AML-193 (cell line): ENCODE measurements at regions not wholly inside any gene's neighbourhood (a gene's known extent, or its start where the extent isn't known, plus 50 kb on each side); places are given as distances from the start of the nearest gene placed in this dataset.
"Not testable (repeated sequence)": the region's sequence is repeated elsewhere in the genome, so short reads cannot be mapped to it uniquely, and the experiment has no call there.

ENCODE experiments used
- DNase-seq, 2 experiments: peaks; one replicate each; lab custom pipeline; 2025; lab: John Stamatoyannopoulos, UW

DNA sequence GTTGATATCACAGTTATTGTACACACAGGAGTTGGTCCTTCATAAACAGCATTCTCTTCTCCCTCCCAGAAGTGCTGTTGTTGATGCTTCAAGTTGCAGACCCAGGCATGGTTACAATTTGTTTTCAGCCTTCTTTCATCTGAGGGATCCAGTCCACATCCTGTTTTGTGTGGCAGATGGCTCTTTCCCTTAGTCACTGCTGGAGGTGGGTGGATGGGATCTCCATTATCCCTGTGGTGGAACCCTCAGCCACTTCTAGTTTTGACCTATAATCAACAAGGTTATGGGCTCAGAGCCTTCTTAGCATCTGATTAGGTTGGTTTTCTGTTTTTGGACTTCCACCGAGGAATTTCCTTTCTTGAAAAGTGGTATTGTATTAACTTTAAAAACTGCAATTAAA lies 214.2 kb downstream of the SH2D4B start:
- no peak for DNase-seq

DNA sequence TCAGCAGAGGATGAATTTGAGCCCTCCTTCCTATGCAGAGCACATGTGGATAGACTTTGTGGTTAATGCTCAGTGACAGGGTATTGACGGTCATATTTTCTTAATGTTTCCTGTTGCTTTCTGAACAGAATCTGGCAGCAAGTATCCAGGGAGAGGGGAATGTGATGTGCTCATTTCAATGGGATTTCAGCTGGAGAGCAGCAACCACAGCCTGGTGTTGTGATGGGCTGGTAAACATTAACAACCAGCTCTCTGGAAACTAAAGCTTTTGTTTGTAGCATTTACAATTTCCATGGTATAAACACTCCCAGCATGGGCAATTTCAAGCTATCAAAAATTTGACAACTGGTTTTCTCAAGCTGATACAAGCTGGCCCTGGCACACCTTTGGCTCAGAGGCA lies 215.9 kb downstream of the SH2D4B start:
- no peak for DNase-seq

DNA sequence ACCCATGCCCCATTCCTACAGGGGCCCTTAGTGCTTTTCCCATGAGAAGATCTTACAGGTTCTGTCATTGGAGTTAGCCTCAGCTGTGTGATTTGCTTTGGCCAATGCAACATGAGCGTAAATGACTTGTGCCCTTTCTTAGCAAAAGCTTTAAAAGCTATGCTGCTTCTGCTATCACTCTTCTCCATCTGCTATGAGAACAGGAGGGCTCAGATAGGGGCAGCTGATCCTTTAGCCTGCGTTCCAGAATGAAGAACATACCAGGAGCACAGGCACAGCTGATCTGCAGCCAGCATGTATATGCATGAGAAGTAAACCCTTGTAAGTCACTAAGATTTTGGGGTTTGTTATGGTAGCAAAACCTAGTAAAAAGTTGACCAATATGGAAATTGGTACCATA lies 218.2 kb downstream of the SH2D4B start:
- DNase-seq, result no peak

- no peak for DNase-seq
These were observed 222.0 kb downstream of the SH2D4B start for GRCh38 chr10:80759693-80760092.

GRCh38 chr10:80760914-80761371 lies 223.2 kb downstream of the SH2D4B start:
- no peak for DNase-seq

GRCh38 chr10:80767963-80768362 lies 230.3 kb downstream of the SH2D4B start:
- no peak for DNase-seq

- no peak for DNase-seq
These were observed 232.0 kb downstream of the SH2D4B start for GRCh38 chr10:80769700-80770160.

- DNase-seq, result no peak
These were observed 232.5 kb downstream of the SH2D4B start for GRCh38 chr10:80770239-80770638.

DNA sequence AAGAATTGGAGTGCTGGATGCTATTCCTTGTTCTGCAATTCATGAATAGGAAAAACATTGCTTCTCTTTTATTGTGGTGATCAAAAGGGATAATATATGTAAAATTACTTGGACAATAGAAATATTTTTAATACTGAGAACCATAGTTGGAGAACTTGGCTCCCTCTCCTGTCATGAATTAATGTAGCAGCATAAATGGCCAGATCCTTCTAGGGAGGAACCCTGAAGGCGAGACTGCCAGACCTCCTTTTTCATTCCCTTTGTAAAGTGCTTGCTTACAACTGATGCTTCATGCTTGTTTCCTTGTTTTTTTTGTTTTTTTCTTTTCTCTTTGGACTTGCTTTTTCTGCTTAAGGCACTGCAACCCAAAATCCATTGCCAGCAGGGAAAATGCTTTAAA lies 233.6 kb downstream of the SH2D4B start:
- no peak for DNase-seq

- no peak for DNase-seq
These were observed 234.3 kb downstream of the SH2D4B start for GRCh38 chr10:80771902-80772555.

GRCh38 chr10:80772596-80772995 lies 234.9 kb downstream of the SH2D4B start:
- DNase-seq, result no peak

DNA sequence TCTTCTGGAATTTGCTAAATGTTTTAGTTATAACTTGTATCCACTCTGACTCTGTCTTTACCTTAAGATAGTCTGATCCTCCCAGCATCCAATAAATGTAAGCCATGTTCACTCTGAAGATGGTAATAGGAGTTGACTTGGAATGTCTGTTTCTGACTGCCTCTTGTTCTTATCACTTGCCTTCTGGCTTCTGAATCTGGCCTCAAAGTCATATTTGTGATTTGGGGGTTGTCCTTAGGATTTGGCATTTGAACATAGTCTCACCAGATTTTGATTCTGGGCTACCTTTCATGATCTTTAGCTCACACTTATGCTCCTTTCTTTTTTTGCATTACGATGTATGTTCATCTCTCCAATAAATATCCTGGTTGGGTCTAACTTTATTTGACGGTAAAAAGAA lies 247.0 kb downstream of the SH2D4B start:
- no peak for DNase-seq

DNA sequence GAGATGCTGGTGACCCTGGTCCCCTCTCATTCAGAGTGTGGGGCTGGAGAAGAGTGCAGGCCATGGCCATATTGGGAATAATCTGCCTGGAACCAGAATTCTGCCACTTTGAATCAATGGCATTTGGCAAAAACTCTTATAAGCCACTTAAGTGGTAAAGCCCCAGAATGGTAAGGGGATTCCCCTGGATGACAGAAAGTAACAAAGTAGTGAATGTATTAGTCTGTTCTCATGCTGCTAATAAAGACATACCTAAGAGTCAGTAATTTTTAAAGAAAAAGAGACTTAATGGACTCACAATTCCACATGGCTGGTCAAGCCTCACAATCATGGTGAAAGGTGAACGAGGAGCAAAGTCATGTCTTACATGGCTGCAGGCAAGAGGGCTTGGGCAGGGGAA lies 248.6 kb downstream of the SH2D4B start:
- no peak for DNase-seq

DNA sequence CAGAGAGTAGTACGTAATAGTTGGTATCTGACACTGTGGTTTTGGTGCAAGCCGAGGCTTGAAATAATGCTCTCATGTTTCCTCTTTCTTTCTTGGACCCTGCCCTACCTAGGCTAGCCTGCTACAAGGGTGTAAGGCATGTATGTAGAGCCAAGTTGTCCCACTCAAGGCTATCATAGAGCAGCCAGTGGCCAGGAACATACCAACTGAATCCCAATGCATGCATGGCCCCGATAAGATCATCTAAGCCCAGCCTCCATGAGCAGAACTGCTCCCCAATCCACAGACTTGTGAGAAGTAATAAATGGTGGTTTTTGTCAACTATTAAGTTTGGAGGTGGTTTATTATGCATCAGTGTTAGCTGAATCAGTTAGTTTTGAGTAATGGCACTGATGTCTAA lies 250.2 kb downstream of the SH2D4B start:
- no peak for DNase-seq

- DNase-seq, result no peak
These were observed 257.3 kb downstream of the SH2D4B start for GRCh38 chr10:80794994-80795393.

GRCh38 chr10:80805343-80806020 lies 267.8 kb downstream of the SH2D4B start:
- DNase-seq, result no peak

DNA sequence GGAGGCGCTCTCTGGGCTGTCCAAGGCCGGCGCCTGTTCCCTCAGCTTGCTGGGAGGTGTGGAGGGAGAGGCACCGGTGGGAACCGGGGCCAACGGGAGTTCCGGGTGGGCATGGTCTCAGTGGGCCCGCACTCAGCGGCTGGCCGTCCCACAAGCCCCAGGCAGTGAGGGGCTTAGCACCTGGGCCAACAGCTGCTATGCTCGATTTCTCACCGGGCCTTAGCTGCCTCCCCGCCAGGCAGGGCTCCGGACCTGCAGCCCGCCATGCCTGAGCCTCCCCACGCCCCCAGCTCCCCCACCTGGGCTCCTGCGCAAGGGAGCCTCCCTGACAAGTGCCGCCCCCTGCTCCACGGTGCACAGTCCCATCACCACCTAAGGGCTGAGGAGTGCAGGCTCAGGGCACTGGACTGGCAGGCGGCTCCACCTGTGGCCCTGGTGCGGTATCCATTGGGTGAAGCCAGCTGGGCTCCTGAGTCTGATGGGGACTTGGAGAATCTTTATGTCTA lies 276.5 kb downstream of the SH2D4B start:
- DNase-seq, result no peak

- DNase-seq, result no peak
These were observed 291.4 kb downstream of the SH2D4B start for GRCh38 chr10:80829151-80829550.

GRCh38 chr10:80829562-80829961 lies 291.9 kb downstream of the SH2D4B start:
- no peak for DNase-seq

- not testable (repeated sequence) for DNase-seq
These were observed 295.0 kb downstream of the SH2D4B start for GRCh38 chr10:80832693-80833092.

DNA sequence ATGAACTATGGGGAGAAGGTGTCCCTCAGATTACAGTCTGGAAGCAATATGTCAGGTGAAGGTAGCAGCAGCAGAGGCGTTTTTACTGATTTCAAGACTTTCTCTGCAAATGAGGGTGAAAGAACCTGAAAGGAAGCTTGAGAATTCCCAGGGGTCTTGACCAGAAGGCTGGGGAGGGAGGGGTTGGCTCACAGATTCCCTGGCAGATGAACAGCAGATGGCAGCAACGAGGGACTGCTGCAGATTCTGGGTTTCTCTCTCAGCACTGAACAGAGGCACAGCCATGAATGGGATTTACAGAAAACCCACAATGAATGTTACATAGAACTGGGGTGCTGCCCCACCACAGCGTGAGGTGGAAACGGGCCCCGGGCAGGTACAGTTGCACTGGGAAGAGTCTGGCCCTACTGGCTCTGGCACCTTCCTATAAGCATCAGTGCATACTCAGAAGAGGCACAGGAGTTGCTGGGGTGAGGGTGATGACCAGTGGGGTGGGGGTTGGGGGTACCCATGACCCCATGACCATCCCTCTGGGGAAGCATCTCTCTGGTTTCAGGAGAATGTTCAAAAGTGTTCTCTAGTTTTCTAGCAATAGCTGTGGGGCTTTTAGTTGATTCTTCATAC lies 317.8 kb downstream of the SH2D4B start:
- no peak for DNase-seq

GRCh38 chr10:80856186-80856585 lies 318.5 kb downstream of the SH2D4B start:
- no peak for DNase-seq

- DNase-seq, result not testable (repeated sequence)
These were observed 321.6 kb downstream of the SH2D4B start for GRCh38 chr10:80859279-80859678.
